ENCODE measurements at regions not wholly inside any gene's neighbourhood (a gene's known extent, or its start where the extent isn't known, plus 50 kb on each side); places are given as distances from the start of the nearest gene placed in this dataset.

DNA sequence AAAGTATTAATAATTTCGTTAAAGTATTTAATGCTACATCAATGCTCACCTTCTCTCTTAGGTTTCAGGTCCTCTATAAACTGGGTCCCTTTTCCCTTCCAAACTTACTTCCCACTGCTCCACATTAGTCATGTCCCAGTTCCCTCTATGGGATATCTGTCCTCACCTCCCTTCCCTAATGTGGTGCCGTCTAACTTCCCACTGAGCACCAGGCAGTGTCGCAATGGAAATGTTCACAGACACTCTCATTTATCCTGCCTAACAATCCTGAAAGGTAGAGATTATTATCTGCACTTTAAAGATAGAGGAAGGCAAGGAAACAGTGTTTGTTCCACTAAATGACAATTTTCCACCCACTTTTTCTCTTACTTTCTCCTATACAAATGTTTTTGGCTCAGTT lies 329.7 kb downstream of the CWC27 start:
- DNase-seq (no peak), ATAC-seq (ENCODE audit: low read depth) (no peak)
- Mint-ChIP-seq H3K4me1 (peaks cover 10% of the 10 kb centered on the region), H3K36me3 (no peaks in the 10 kb centered on the region), H3K27ac (no peak overlapping the region), H3K27me3 (peaks cover 3% of the 10 kb centered on the region), H3K9me3 (peaks cover 3% of the 10 kb centered on the region), H3K4me3 (no peak overlapping the region)
- POLR2A ChIA-PET: no interaction called here

Data from activated naive CD8-positive, alpha-beta T cell treated with anti-CD3 and anti-CD28 coated beads, Interleukin-2, amount 10 ng/mL, durations not matched to agents 7 days and 5 days (primary cell).